ENCODE measurements at regions not wholly inside any gene's neighbourhood (a gene's known extent, or its start where the extent isn't known, plus 50 kb on each side); places are given as distances from the start of the nearest gene placed in this dataset.

GRCh38 chr9:26341545-26341944 is 551.1 kb downstream of the CAAP1 start:
- ATAC-seq (ENCODE audit: low read depth in 2 of 2) (no peak), DNase-seq (no peak)
- peaks cover 7 to 24% (median 13%) of the 10 kb centered on the region in 7 donors for H3K9me3 Mint-ChIP-seq
- no peaks in the 10 kb centered on the region for H3K27me3 Mint-ChIP-seq
- no peaks in the 10 kb centered on the region for H3K4me1 Mint-ChIP-seq
- H3K36me3 Mint-ChIP-seq, result peaks cover 0 to 15% of the 10 kb centered on the region in 2 donors
- H3K4me3 Mint-ChIP-seq, result no peak overlapping the region
- H3K27ac Mint-ChIP-seq, result no peak overlapping the region

- ATAC-seq (ENCODE audit: low read depth in 2 of 2), result no peak
- DNase-seq, result no peak
- Mint-ChIP-seq H3K4me1 (no peaks in the 10 kb centered on the region), H3K9me3 (peaks cover 5 to 19% (median 10%) of the 10 kb centered on the region in 7 donors), H3K4me3 (no peak overlapping the region), H3K27me3 (no peaks in the 10 kb centered on the region), H3K27ac (no peak overlapping the region), H3K36me3 (peaks cover 0 to 15% of the 10 kb centered on the region in 2 donors)
Observed at GRCh38 chr9:26339796-26340195, 552.8 kb downstream of the CAAP1 start.

DNA sequence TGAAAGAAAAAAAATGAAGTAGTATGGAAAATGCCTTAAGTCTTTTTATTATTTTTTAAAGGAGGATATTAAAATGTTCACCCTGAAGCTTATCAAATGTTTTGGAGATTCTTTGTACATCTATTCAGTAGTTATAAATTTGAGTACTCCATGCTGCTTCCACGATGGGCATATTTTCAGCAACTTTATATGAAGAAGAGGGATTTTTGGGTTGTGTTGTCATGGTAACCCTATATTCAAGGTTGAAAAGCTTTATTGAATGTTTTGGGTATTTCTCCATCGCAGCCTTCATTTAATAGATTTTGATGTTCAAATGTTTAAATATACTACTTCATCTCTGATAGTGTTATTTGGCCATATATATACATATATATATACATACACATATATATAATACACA is 557.5 kb downstream of the CAAP1 start:
- H3K4me1 Mint-ChIP-seq, result no peaks in the 10 kb centered on the region
- no peaks in the 10 kb centered on the region for H3K27me3 Mint-ChIP-seq
- no peak overlapping the region for H3K27ac Mint-ChIP-seq
- no peak for DNase-seq
- no peaks in the 10 kb centered on the region for H3K9me3 Mint-ChIP-seq
- H3K36me3 Mint-ChIP-seq, result no peaks in the 10 kb centered on the region
- H3K4me3 Mint-ChIP-seq, result no peak overlapping the region
- ATAC-seq (ENCODE audit: low read depth in 2 of 2), result no peak

DNA sequence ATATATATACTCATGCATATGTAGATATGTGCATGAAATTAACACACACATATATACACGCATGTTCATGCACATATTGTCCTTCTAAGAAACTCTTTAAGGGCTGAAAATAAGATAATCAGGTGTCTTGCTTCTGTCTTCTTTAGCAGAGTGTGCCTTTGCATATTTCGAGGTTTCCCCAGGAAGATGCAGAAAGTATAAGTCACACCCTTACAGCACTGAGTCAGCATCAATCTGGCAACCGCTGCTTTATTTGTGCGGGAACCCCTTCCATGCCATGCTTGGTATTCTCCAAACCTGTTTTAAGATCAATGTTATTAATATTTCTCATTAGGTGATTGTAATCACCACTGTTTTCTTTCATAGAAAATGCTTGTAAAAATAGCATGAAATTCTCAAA is 557.9 kb downstream of the CAAP1 start:
- H3K4me3 Mint-ChIP-seq, result no peak overlapping the region
- DNase-seq (no peak), ATAC-seq (ENCODE audit: low read depth in 2 of 2) (no peak)
- no peaks in the 10 kb centered on the region for H3K4me1 Mint-ChIP-seq
- H3K36me3 Mint-ChIP-seq, result no peaks in the 10 kb centered on the region
- H3K27ac Mint-ChIP-seq, result no peak overlapping the region
- H3K9me3 Mint-ChIP-seq, result no peaks in the 10 kb centered on the region
- no peaks in the 10 kb centered on the region for H3K27me3 Mint-ChIP-seq

- no peaks in the 10 kb centered on the region for H3K4me1 Mint-ChIP-seq
- ATAC-seq (ENCODE audit: low read depth in 2 of 2) (no peak), DNase-seq (no peak)
- no peaks in the 10 kb centered on the region for H3K36me3 Mint-ChIP-seq
- H3K27me3 Mint-ChIP-seq, result no peaks in the 10 kb centered on the region
- no peak overlapping the region for H3K27ac Mint-ChIP-seq
- no peak overlapping the region for H3K4me3 Mint-ChIP-seq
- no peaks in the 10 kb centered on the region for H3K9me3 Mint-ChIP-seq
Observed at GRCh38 chr9:26331223-26331622, 561.4 kb downstream of the CAAP1 start.

DNA sequence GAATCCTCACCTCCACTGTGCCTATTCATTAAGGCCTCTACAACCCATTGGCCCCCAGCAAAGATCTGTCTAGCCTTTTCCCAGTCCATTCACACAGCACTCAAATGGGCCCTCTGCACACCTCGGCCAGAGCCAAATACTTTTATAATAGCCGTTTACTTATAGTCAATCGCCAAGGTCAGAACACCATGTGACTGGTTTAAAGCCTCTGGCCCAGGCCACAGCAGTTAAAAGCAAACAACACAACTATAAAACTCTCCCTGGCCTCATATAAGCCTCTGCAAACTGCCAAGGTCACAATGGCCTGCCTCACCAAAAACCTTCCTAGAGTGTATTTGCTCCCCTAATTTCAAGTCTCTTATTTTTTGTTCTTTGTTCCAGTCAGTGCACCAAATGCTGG is 562.6 kb downstream of the CAAP1 start:
- H3K9me3 Mint-ChIP-seq, result no peaks in the 10 kb centered on the region
- H3K27ac Mint-ChIP-seq, result no peak overlapping the region
- H3K36me3 Mint-ChIP-seq, result no peaks in the 10 kb centered on the region
- H3K27me3 Mint-ChIP-seq, result no peaks in the 10 kb centered on the region
- DNase-seq, result no peak
- no peak for ATAC-seq (ENCODE audit: low read depth in 2 of 2)
- no peak overlapping the region for H3K4me3 Mint-ChIP-seq
- no peaks in the 10 kb centered on the region for H3K4me1 Mint-ChIP-seq

- H3K27me3 Mint-ChIP-seq, result no peaks in the 10 kb centered on the region
- DNase-seq (no peak), ATAC-seq (ENCODE audit: low read depth in 2 of 2) (no peak)
- no peaks in the 10 kb centered on the region for H3K36me3 Mint-ChIP-seq
- H3K4me1 Mint-ChIP-seq, result no peaks in the 10 kb centered on the region
- no peak overlapping the region for H3K4me3 Mint-ChIP-seq
- no peak overlapping the region for H3K27ac Mint-ChIP-seq
- H3K9me3 Mint-ChIP-seq, result no peaks in the 10 kb centered on the region
Observed at GRCh38 chr9:26326563-26326962, 566.0 kb downstream of the CAAP1 start.

DNA sequence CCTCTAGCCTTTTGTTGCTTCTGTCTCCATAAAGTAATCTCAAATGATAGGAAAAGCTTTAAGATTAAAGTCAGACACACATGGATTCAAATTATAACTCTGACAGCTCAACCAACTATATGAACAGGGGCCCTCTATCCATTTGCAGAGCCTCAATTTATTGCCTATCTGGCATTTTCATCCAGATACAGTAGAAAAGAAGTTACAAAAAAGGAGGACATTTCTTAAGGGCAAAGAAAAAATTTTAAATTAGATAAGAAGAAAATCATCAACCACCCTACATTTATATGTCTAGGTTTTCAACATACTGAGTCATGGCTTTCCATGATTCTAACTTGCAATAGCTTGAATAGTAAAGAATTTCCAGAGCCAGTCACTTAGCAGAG is 567.2 kb downstream of the CAAP1 start:
- H3K27ac Mint-ChIP-seq, result no peak overlapping the region
- no peak for DNase-seq
- H3K4me1 Mint-ChIP-seq, result no peaks in the 10 kb centered on the region
- H3K36me3 Mint-ChIP-seq, result no peaks in the 10 kb centered on the region
- H3K4me3 Mint-ChIP-seq, result no peak overlapping the region
- ATAC-seq (ENCODE audit: low read depth in 2 of 2), result no peak
- H3K9me3 Mint-ChIP-seq, result no peaks in the 10 kb centered on the region
- no peaks in the 10 kb centered on the region for H3K27me3 Mint-ChIP-seq

DNA sequence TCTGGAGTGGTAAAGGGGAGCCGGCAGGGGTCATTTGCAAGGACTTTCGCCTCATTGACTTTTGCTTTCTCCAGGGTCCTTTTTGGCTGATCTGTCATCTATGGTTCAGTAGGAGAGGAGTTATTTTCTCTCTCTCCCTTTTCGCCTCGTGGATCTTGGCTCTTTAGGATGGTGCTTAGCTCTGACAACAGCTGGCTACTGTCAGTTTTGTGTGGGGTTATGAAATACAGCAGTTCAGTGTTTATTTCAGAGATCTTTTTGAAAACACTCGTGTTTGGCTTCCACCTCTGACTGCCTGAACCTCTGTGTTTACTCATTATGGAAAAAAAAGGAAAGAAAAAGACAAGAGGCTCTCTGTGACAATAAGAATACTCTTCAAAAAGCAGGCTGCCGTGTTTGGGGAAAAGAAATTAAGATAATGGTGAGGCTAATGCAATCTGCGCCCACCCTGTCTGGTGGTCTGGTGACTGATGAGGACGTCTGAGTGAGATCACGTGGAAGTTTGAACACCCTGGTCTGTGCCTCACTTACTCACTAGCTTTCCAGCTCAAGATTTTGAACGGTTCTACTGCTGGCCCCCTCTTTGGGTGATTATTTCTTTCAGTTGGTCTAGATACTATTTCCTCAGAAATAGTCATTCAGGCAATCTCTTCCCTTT is 567.7 kb downstream of the CAAP1 start:
- Mint-ChIP-seq H3K4me3 (no peak overlapping the region), H3K4me1 (no peaks in the 10 kb centered on the region), H3K9me3 (no peaks in the 10 kb centered on the region), H3K27me3 (no peaks in the 10 kb centered on the region), H3K27ac (no peak overlapping the region), H3K36me3 (no peaks in the 10 kb centered on the region)
- DNase-seq, result no peak
- ATAC-seq (ENCODE audit: low read depth in 2 of 2), result no peak

GRCh38 chr9:26321935-26322334 is 570.7 kb downstream of the CAAP1 start:
- no peak overlapping the region for H3K27ac Mint-ChIP-seq
- ATAC-seq (ENCODE audit: low read depth in 2 of 2) (no peak), DNase-seq (no peak)
- H3K27me3 Mint-ChIP-seq, result no peaks in the 10 kb centered on the region
- no peaks in the 10 kb centered on the region for H3K36me3 Mint-ChIP-seq
- H3K4me3 Mint-ChIP-seq, result no peak overlapping the region
- no peaks in the 10 kb centered on the region for H3K4me1 Mint-ChIP-seq
- H3K9me3 Mint-ChIP-seq, result no peaks in the 10 kb centered on the region

DNA sequence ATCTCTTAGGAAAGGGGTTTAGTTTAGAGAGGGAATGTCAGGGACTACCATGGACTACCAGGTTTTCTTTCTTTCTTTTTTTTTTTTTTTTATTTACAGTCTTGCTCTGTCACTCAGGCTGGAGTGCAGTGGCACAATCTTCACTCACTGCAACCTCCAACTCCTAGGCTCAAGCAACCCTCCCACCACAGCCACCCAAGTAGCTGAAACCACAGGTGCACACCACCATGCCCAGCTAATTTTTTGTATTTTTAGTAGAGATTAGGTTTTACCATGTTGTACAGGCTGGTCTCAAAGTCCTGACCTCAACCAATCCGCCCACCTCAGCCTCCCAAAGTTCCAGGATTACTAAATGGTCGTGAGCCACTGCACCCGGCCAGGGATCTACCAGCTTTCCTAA is 572.7 kb downstream of the CAAP1 start:
- Mint-ChIP-seq H3K4me3 (no peak overlapping the region), H3K27ac (no peak overlapping the region), H3K27me3 (no peaks in the 10 kb centered on the region), H3K36me3 (no peaks in the 10 kb centered on the region), H3K9me3 (no peaks in the 10 kb centered on the region), H3K4me1 (no peaks in the 10 kb centered on the region)
- DNase-seq (no peak), ATAC-seq (ENCODE audit: low read depth in 2 of 2) (no peak)

DNA sequence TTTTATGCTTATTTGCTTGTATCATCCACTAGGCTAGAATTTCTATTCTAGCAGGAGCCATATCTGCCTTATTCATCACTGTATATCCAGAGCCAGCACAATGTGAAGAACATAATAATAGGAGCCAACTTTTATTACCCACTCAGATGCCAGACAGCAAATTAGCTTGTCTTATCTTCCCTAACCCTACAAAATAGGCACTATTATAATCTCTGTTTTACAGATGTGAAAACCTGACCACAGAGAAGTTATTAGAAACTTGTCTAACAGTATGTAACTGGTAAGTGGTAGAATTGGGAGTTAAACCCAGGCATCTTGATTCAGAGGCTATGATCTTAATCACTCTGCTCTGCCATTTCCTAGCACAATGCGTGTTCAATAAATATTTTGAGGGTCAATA is 579.5 kb downstream of the CAAP1 start:
- no peaks in the 10 kb centered on the region for H3K36me3 Mint-ChIP-seq
- H3K9me3 Mint-ChIP-seq, result peaks cover 0 to 5% (median 0%) of the 10 kb centered on the region in 7 donors
- no peaks in the 10 kb centered on the region for H3K27me3 Mint-ChIP-seq
- DNase-seq (no peak), ATAC-seq (ENCODE audit: low read depth in 2 of 2) (no peak)
- no peaks in the 10 kb centered on the region for H3K4me1 Mint-ChIP-seq
- H3K4me3 Mint-ChIP-seq, result no peak overlapping the region
- peak overlapping the region in 1 of 6 donors; percentile 18 for H3K27ac Mint-ChIP-seq

DNA sequence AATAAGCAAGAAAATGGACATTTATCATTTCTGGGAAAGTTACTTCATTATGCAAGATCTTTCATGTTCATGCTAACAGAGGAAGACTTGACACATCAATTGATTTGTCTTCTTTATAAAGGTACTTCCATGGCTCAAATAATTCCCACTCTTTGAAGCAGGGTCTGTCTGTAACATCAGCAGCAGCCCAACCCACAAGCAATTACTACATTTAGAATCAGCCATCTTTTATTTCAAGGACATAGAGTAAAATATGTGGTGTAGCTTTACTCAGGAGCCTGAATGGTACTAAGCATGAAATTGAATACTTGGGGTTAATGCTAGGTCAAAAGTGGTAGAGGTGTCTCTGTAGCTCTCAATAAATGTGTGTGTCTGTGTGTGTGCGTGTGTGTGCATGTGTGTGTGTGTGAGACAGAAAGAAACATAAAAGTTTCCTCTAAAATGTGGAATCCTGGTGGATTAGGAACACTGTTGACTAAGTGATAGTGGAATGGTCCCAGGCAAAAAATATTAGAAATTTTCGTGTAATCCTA is 581.1 kb downstream of the CAAP1 start:
- ATAC-seq (ENCODE audit: low read depth in 2 of 2), result no peak
- H3K4me1 Mint-ChIP-seq, result no peaks in the 10 kb centered on the region

DNA sequence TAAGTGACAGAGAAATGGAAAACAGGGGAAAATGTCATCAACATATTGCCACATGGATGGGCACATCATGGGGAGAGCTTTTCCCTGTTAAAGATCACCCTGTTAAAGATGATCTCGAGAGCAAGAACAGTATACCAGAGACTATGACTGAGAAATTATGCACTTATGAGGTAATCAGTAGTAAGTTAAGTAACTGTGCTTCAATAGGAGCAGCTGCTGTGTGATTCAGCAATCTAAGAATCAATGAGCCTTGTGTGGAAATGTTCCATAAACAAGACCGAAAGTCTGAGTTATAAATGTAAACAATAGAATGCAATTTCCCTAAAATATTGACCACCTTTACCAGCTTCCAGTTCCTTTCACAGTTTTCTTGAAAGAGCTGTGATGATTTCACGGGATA is 582.3 kb downstream of the CAAP1 start:
- H3K4me3 Mint-ChIP-seq, result no peak overlapping the region
- H3K27me3 Mint-ChIP-seq, result no peaks in the 10 kb centered on the region
- H3K9me3 Mint-ChIP-seq, result peaks cover 0 to 10% (median 0%) of the 10 kb centered on the region in 7 donors
- ATAC-seq (ENCODE audit: low read depth in 2 of 2) (no peak), DNase-seq (no peak)
- no peak overlapping the region for H3K27ac Mint-ChIP-seq
- H3K36me3 Mint-ChIP-seq, result no peaks in the 10 kb centered on the region
- H3K4me1 Mint-ChIP-seq, result no peaks in the 10 kb centered on the region

More for the DNA sequence above, 581.1 kb downstream of the CAAP1 start:
- Mint-ChIP-seq H3K27ac (no peak overlapping the region), H3K36me3 (no peaks in the 10 kb centered on the region), H3K9me3 (peaks cover 0 to 10% (median 0%) of the 10 kb centered on the region in 7 donors), H3K4me3 (no peak overlapping the region), H3K27me3 (no peaks in the 10 kb centered on the region)
- DNase-seq, result no peak

- no peak for DNase-seq
- Mint-ChIP-seq H3K4me3 (no peak overlapping the region), H3K36me3 (no peaks in the 10 kb centered on the region), H3K27me3 (no peaks in the 10 kb centered on the region), H3K27ac (no peak overlapping the region), H3K4me1 (no peaks in the 10 kb centered on the region), H3K9me3 (peaks cover 0 to 10% (median 0%) of the 10 kb centered on the region in 7 donors)
- ATAC-seq (ENCODE audit: low read depth in 2 of 2), result no peak
Observed at GRCh38 chr9:26308328-26308727, 584.3 kb downstream of the CAAP1 start.
